HepG2 (cell line): ENCODE measurements at regions not wholly inside any gene's neighbourhood (a gene's known extent, or its start where the extent isn't known, plus 50 kb on each side); places are given as distances from the start of the nearest gene placed in this dataset.

Experiments
- ATAC-seq: fragments of 200-7000 bp; cut with Tn5 transposase; 3 replicates; pipeline ENCODE4 v1.9.1; 2020; ENCODE audit warnings: mild to moderate bottlenecking, moderate library complexity
- BruUV-seq: library from RNA; stranded (reverse); fragments of 400-500 nt; replicated peaks from 2 replicates; lab custom pipeline; 2021; lab: Mats Ljungman, UMichigan
- CTCF ChIA-PET: fragments of 300-600 bp; formaldehyde crosslinking; extraction: SDS; loops from one replicate; lab custom pipeline; 2021; ENCODE audit warnings: low total read pairs, inconsistent platforms, low intra/inter-chr PET ratio; lab: Yijun Ruan, JAX
- POLR2A ChIA-PET: fragments of 350-600 bp; sonication (Branson Sonifier 250); formaldehyde crosslinking; loops from one replicate; lab custom pipeline; 2020; ENCODE audit warnings: antibody characterized with exemption, inconsistent platforms; lab: Yijun Ruan, JAX
- DNase-seq: peaks from one replicate; pipeline ENCODE4 v3.0.0-alpha.2; 2015; ENCODE audit warnings: low spot score
- FAIRE-seq: peaks from 3 replicates; lab custom pipeline; 2011; peaks lifted over from hg19 to GRCh38; lab: Jason Lieb, UNC
- H2AFZ ChIP-seq: one replicate; pipeline ENCODE4 v1.6.1; 2011; ENCODE audit warnings: low read length, inconsistent platforms
- H3K27ac ChIP-seq: fragments of 300-600 bp; 3 replicates; pipeline ENCODE4 v1.8.0; 2011; ENCODE audit warnings: mixed run types, mild to moderate bottlenecking, mixed read lengths, low read length, inconsistent platforms; ENCODE audit not compliant: insufficient read depth; ENCODE audit errors: extremely low read length
- H3K27me3 ChIP-seq, 2 experiments: fragments of 200-600 bp in 1 of 2; 2 replicates in 1 of 2; 3 replicates in 1 of 2; pipeline versions ENCODE4 v1.6.0 to v1.8.0; 2011; ENCODE audit warnings: low read length in 2 of 2, mild to moderate bottlenecking in 2 of 2, moderate library complexity in 2 of 2, inconsistent platforms in 1 of 2; ENCODE audit not compliant: insufficient read depth in 2 of 2, control insufficient read depth in 1 of 2
- H3K36me3 ChIP-seq, 2 experiments: fragments of 200-600 bp in 1 of 2; replicated peaks in 1 of 2; 2 replicates in 1 of 2; 3 replicates in 1 of 2; pipeline versions ENCODE4 v1.5.1 to v1.8.0; 2011; ENCODE audit warnings: low read length in 2 of 2, inconsistent platforms in 1 of 2; ENCODE audit not compliant: insufficient read depth in 2 of 2, control insufficient read depth in 1 of 2
- H3K4me1 ChIP-seq: 2 replicates; pipeline ENCODE4 v1.5.1; 2012; ENCODE audit warnings: low read length, inconsistent platforms; ENCODE audit not compliant: insufficient read depth
- H3K4me2 ChIP-seq: 2 replicates; pipeline ENCODE4 v1.6.0; 2011; ENCODE audit warnings: low read depth, low read length, inconsistent platforms
- H3K4me3 ChIP-seq, 3 experiments: fragments of 200-600 bp in 1 of 3; sonication (generic), shearing (Covaris generic) in 1 of 3; replicated peaks in 1 of 3; 2 replicates each; pipeline ENCODE4 v1.5.1; 2011 to 2016; ENCODE audit warnings: low read length in 3 of 3, inconsistent platforms in 2 of 3, low read depth in 2 of 3, mild to moderate bottlenecking in 2 of 3, control low read depth in 1 of 3, mixed read lengths in 1 of 3; ENCODE audit not compliant: insufficient read depth in 1 of 3
- H3K79me2 ChIP-seq: one replicate; pipeline ENCODE4 v1.6.1; 2011; ENCODE audit warnings: low read length, inconsistent platforms; ENCODE audit not compliant: insufficient read depth
- H3K9ac ChIP-seq: 2 replicates; pipeline ENCODE4 v1.6.0; 2011; ENCODE audit warnings: mild to moderate bottlenecking, low read depth, low read length, inconsistent platforms; ENCODE audit not compliant: insufficient read depth
- H3K9me3 ChIP-seq: 2 replicates; pipeline ENCODE4 v1.5.1; 2012; ENCODE audit warnings: mild to moderate bottlenecking, low read length
- H4K20me1 ChIP-seq: 2 replicates; pipeline ENCODE4 v1.6.0; 2011; ENCODE audit warnings: inconsistent platforms, mild to moderate bottlenecking, low read length, moderate library complexity; ENCODE audit not compliant: insufficient read depth
- JUN ChIP-seq: sonication (generic); formaldehyde crosslinking; IDR thresholded peaks from 2 replicates; pipeline ENCODE4 v1.4.0; 2020; ENCODE audit warnings: mild to moderate bottlenecking, missing genetic modification reagents
- NFIC ChIP-seq: IDR thresholded peaks from 2 replicates; pipeline ENCODE4 v1.6.1; 2012; ENCODE audit warnings: mild to moderate bottlenecking, low read length, inconsistent platforms
- SKI ChIP-seq: fragments of 450-650 bp; IDR thresholded peaks from one replicate; pipeline ENCODE4 v1.6.1; 2018; ENCODE audit warnings: mild to moderate bottlenecking; ENCODE audit not compliant: partially characterized antibody
- SMARCE1 ChIP-seq: fragments of 450-650 bp; IDR thresholded peaks from 2 replicates; pipeline ENCODE4 v1.6.1; 2017; ENCODE audit warnings: borderline replicate concordance
- SOX6 ChIP-seq, 2 experiments: fragments of 450-650 bp in 1 of 2; sonication (generic) in 1 of 2; formaldehyde crosslinking in 1 of 2; IDR thresholded peaks; 2 replicates each; pipeline versions ENCODE4 v1.4.0 to v1.6.1; 2017 to 2020; ENCODE audit warnings: antibody characterized with exemption in 1 of 2, mild to moderate bottlenecking in 1 of 2, missing genetic modification reagents in 1 of 2
- ZBTB21 ChIP-seq: sonication (generic); formaldehyde crosslinking; IDR thresholded peaks from 2 replicates; pipeline ENCODE4 v1.4.0; 2020; ENCODE audit warnings: missing genetic modification reagents
- ZFP36 ChIP-seq: fragments of 150-350 bp; IDR thresholded peaks from 2 replicates; pipeline ENCODE4 v1.6.1; 2018; ENCODE audit warnings: borderline replicate concordance, low read length, low read depth; ENCODE audit not compliant: partially characterized antibody
- ZNF331 ChIP-seq: sonication (generic); formaldehyde crosslinking; IDR thresholded peaks from 2 replicates; pipeline ENCODE4 v1.4.0; 2020; ENCODE audit warnings: missing genetic modification reagents
- WGBS: methylation state at CpG from one replicate; pipeline ENCODE4 v1.1.6; 2017; ENCODE audit warnings: low lambda C conversion rate; 5-methylcytosine and 5-hydroxymethylcytosine counted together
- in situ Hi-C: cut with HindIII; loops from 2 replicates; pipeline ENCODE4 v1.10.0; 2017; ENCODE audit warnings: low pct_unique_long_range_greater_than_20kb; ENCODE audit not compliant: extremely low pct_ligation_motif_present
- intact Hi-C: fragments of 100-400 bp; cut with micrococcal nuclease; formaldehyde crosslinking; loops from one replicate; pipeline ENCODE4 v1.10.0; 2022; ENCODE audit not compliant: unreplicated experiment
- TF ChIP-seq, protein P1 (sequence below): sonication (generic); formaldehyde crosslinking; IDR thresholded peaks from 2 replicates; pipeline ENCODE4 v1.4.0; 2020; ENCODE audit warnings: mild to moderate bottlenecking, missing genetic modification reagents
- TF ChIP-seq, protein P2 (sequence below): sonication (generic); formaldehyde crosslinking; IDR thresholded peaks from 2 replicates; pipeline ENCODE4 v1.9.0; 2021; ENCODE audit warnings: missing genetic modification reagents, mild to moderate bottlenecking, borderline replicate concordance

- no peak for TF ChIP-seq ZFP36
- TF ChIP-seq NFIC: no peak
- no peak for TF ChIP-seq ZBTB21 (CRISPR knock-in tag)
- TF ChIP-seq ZNF331 (CRISPR knock-in tag): no peak
- TF ChIP-seq, all 625 proteins: peak for 0
Measured at GRCh38 chr1:239725933-239726332, 339.6 kb downstream of the CHRM3 start (continued).

GRCh38 chr1:239730378-239730777, 344.0 kb downstream of the CHRM3 start:
- POLR2A ChIA-PET: no interaction called here
- DNase-seq (no peak), ATAC-seq (no peak), FAIRE-seq (no peak)
- CTCF ChIA-PET: no interaction called here
- in situ Hi-C loops: no loop called here
- Histone ChIP-seq H3K27me3 (no peaks in the 10 kb centered on the region), H3K27ac (no peak overlapping the region), H4K20me1 (no peaks in the 10 kb centered on the region), H3K4me3 (no peak overlapping the region), H3K36me3 (no peaks in the 10 kb centered on the region), H3K9me3 (peaks cover 11% of the 10 kb centered on the region), H3K4me1 (no peaks in the 10 kb centered on the region), H2AFZ (no peak overlapping the region), H3K4me2 (no peak overlapping the region), H3K79me2 (no peaks in the 10 kb centered on the region), H3K9ac (no peak overlapping the region)
- intact Hi-C loops: loop anchor here (2.0 kb wide), 1 partner anchor 74 kb away; no protein-coding TSS in a partner anchor
- WGBS: 3% methylated on average over 2 of the region's 2 CpGs
- no TSS peak for BruUV-seq
- TF ChIP-seq SKI (no peak), SOX6 (IDR thresholded peaks at IDR 0.05) (no peak), SOX6 (CRISPR knock-in tag; IDR thresholded peaks at IDR 0.05) (no peak), SMARCE1 (no peak), JUN (CRISPR knock-in tag) (no peak)
- TF ChIP-seq, protein P1, sequence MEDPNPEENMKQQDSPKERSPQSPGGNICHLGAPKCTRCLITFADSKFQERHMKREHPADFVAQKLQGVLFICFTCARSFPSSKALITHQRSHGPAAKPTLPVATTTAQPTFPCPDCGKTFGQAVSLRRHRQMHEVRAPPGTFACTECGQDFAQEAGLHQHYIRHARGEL (CRISPR knock-in tag): no peak
- TF ChIP-seq, protein P2, sequence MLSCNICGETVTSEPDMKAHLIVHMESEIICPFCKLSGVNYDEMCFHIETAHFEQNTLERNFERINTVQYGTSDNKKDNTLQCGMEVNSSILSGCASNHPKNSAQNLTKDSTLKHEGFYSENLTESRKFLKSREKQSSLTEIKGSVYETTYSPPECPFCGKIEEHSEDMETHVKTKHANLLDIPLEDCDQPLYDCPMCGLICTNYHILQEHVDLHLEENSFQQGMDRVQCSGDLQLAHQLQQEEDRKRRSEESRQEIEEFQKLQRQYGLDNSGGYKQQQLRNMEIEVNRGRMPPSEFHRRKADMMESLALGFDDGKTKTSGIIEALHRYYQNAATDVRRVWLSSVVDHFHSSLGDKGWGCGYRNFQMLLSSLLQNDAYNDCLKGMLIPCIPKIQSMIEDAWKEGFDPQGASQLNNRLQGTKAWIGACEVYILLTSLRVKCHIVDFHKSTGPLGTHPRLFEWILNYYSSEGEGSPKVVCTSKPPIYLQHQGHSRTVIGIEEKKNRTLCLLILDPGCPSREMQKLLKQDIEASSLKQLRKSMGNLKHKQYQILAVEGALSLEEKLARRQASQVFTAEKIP (CRISPR knock-in tag): no peak
